ENCODE measurements at regions not wholly inside any gene's neighbourhood (a gene's known extent, or its start where the extent isn't known, plus 50 kb on each side); places are given as distances from the start of the nearest gene placed in this dataset.
"Not testable (repeated sequence)": the region's sequence is repeated elsewhere in the genome, so short reads cannot be mapped to it uniquely, and the experiment has no call there.

- peak; percentile 41 for DNase-seq
- no peaks in the 10 kb centered on the region for H4K20me1 ChIP-seq (ENCODE audit: control insufficient read depth, insufficient read depth, insufficient read length)
- no peak overlapping the region for H2BK20ac ChIP-seq (ENCODE audit: low read depth, low read length, poor library complexity, severe bottlenecking)
- no peak overlapping the region for H2BK15ac ChIP-seq (ENCODE audit: low read depth, low read length)
- H3K79me2 ChIP-seq (ENCODE audit: insufficient read depth, low read length): no peaks in the 10 kb centered on the region
- H3K27me3 Mint-ChIP-seq (ENCODE audit: low read depth): no peaks in the 10 kb centered on the region
- no peaks in the 10 kb centered on the region for H3K27me3 ChIP-seq (ENCODE audit: insufficient read depth, low read length)
- H3K4me1 ChIP-seq (ENCODE audit: insufficient read depth, low read length): peaks cover 3% of the 10 kb centered on the region
- H3K4ac ChIP-seq (ENCODE audit: low read depth, low read length): no peak overlapping the region
- peaks cover 10 to 29% of the 10 kb centered on the region in 2 experiments for H3K4me1 Mint-ChIP-seq
- H3K9me3 Mint-ChIP-seq: peaks cover 0 to 3% of the 10 kb centered on the region in 2 experiments; a peak in 1 of 5 replicates
- H2AFZ ChIP-seq (ENCODE audit: low read length): no peak overlapping the region
- no peaks in the 10 kb centered on the region for H3K23me2 ChIP-seq (ENCODE audit: insufficient read length, low read depth, low read length, poor library complexity, severe bottlenecking)
- no peak overlapping the region for H3K27ac ChIP-seq (ENCODE audit: insufficient read length, low read depth, low read length)
- H2BK120ac ChIP-seq (ENCODE audit: low read depth, low read length, poor library complexity, severe bottlenecking): no peak overlapping the region
- no peak overlapping the region for H4K91ac ChIP-seq (ENCODE audit: insufficient read length, low read depth, low read length)
- H2BK12ac ChIP-seq (ENCODE audit: insufficient read length, low read depth, low read length): no peak overlapping the region
- H3K4me3 Mint-ChIP-seq: no peak overlapping the region
- H3K4me2 ChIP-seq (ENCODE audit: insufficient read depth, insufficient read length, low read length): no peak overlapping the region
- no peak overlapping the region for H3K9ac ChIP-seq (ENCODE audit: extremely low read depth, insufficient read length, low read length)
- no peak overlapping the region for H2AK5ac ChIP-seq (ENCODE audit: insufficient read length, low read length)
- H3K36me3 Mint-ChIP-seq (ENCODE audit: insufficient read depth in 1 of 3, low read depth in 3 of 3): no peaks in the 10 kb centered on the region
- no peak overlapping the region for H3K56ac ChIP-seq (ENCODE audit: insufficient read length, low read depth, low read length)
- H3K27ac Mint-ChIP-seq: no peak overlapping the region
- H3K18ac ChIP-seq (ENCODE audit: insufficient read length, low read depth, low read length): no peak overlapping the region
- no peak overlapping the region for H3K23ac ChIP-seq (ENCODE audit: insufficient read length, low read depth, low read length)
- H3K9me3 ChIP-seq (ENCODE audit: control insufficient read depth, low read depth, low read length): no peaks in the 10 kb centered on the region
- H4K8ac ChIP-seq (replicated peaks; ENCODE audit: insufficient read length, low read depth, low read length): no peak overlapping the region
- no peak overlapping the region for H3T11ph ChIP-seq (ENCODE audit: low read length)
- no peak for TF ChIP-seq CTCF (conservative IDR thresholded peaks at IDR 0.05)
- no CpG with 5 or more reads among the region's 8 CpGs for WGBS (ENCODE audit: extremely low coverage, insufficient read length, low lambda C conversion rate)
- no peak overlapping the region for H3K14ac ChIP-seq (ENCODE audit: insufficient read depth, low read length)
- H2BK5ac ChIP-seq (ENCODE audit: insufficient read length, low read length): no peak overlapping the region
- no peaks in the 10 kb centered on the region for H3K79me1 ChIP-seq (ENCODE audit: insufficient read depth, low read depth, low read length, poor library complexity, severe bottlenecking)
- no peak overlapping the region for H4K5ac ChIP-seq (ENCODE audit: insufficient read length, low read depth, low read length)
These were observed 553.0 kb downstream of the RPS29 start for GRCh38 chr14:49033131-49033530.

- H3K9me3 ChIP-seq (ENCODE audit: control insufficient read depth, low read depth, low read length); H3K9ac ChIP-seq (ENCODE audit: extremely low read depth, insufficient read length, low read length); H3K4me3 Mint-ChIP-seq; H3K23me2 ChIP-seq (ENCODE audit: insufficient read length, low read depth, low read length, poor library complexity, severe bottlenecking); H3K56ac ChIP-seq (ENCODE audit: insufficient read length, low read depth, low read length); H3K4me2 ChIP-seq (ENCODE audit: insufficient read depth, insufficient read length, low read length); H3K27me3 Mint-ChIP-seq (ENCODE audit: low read depth); H2BK12ac ChIP-seq (ENCODE audit: insufficient read length, low read depth, low read length); H3K23ac ChIP-seq (ENCODE audit: insufficient read length, low read depth, low read length); H3K14ac ChIP-seq (ENCODE audit: insufficient read depth, low read length); H2BK20ac ChIP-seq (ENCODE audit: low read depth, low read length, poor library complexity, severe bottlenecking); H3K18ac ChIP-seq (ENCODE audit: insufficient read length, low read depth, low read length); H2AFZ ChIP-seq (ENCODE audit: low read length); H3K4me1 ChIP-seq (ENCODE audit: insufficient read depth, low read length); H3K4ac ChIP-seq (ENCODE audit: low read depth, low read length); H3K79me2 ChIP-seq (ENCODE audit: insufficient read depth, low read length); H2BK5ac ChIP-seq (ENCODE audit: insufficient read length, low read length); H3T11ph ChIP-seq (ENCODE audit: low read length); H2BK15ac ChIP-seq (ENCODE audit: low read depth, low read length); H4K20me1 ChIP-seq (ENCODE audit: control insufficient read depth, insufficient read depth, insufficient read length); H3K79me1 ChIP-seq (ENCODE audit: insufficient read depth, low read depth, low read length, poor library complexity, severe bottlenecking); H4K91ac ChIP-seq (ENCODE audit: insufficient read length, low read depth, low read length); H2BK120ac ChIP-seq (ENCODE audit: low read depth, low read length, poor library complexity, severe bottlenecking); DNase-seq; H2AK5ac ChIP-seq (ENCODE audit: insufficient read length, low read length); H3K27ac Mint-ChIP-seq; H3K27me3 ChIP-seq (ENCODE audit: insufficient read depth, low read length); H3K27ac ChIP-seq (ENCODE audit: insufficient read length, low read depth, low read length); H4K8ac ChIP-seq (replicated peaks; ENCODE audit: insufficient read length, low read depth, low read length); H4K5ac ChIP-seq (ENCODE audit: insufficient read length, low read depth, low read length): not testable (repeated sequence)
- Mint-ChIP-seq H3K36me3 (ENCODE audit: insufficient read depth in 1 of 3, low read depth in 3 of 3) (peaks cover 0 to 14% (median 6%) of the 10 kb centered on the region in 3 experiments; a peak in 4 of 7 replicates), H3K4me1 (peaks cover under 1 to 16% of the 10 kb centered on the region in 2 experiments; a peak in 2 of 4 replicates), H3K9me3 (peaks cover 2 to 16% of the 10 kb centered on the region in 2 experiments; a peak in 3 of 5 replicates)
- no CpG with 5 or more reads among the region's 6 CpGs for WGBS (ENCODE audit: extremely low coverage, insufficient read length, low lambda C conversion rate)
These were observed 554.5 kb downstream of the RPS29 start for GRCh38 chr14:49031710-49032109.

Data from H9 (cell line).